Retinal pigment epithelial cell (primary cell): ENCODE measurements at regions not wholly inside any gene's neighbourhood (a gene's known extent, or its start where the extent isn't known, plus 50 kb on each side); places are given as distances from the start of the nearest gene placed in this dataset.

Experiments used
- DNase-seq: peaks from one replicate; pipeline ENCODE4 v3.0.0-alpha.2; 2010; ENCODE audit warnings: low read depth
- H3K4me3 ChIP-seq: 2 replicates; pipeline ENCODE4 v1.5.1; 2011; ENCODE audit warnings: mild to moderate bottlenecking, low read length, control low read depth, moderate library complexity
- CTCF ChIP-seq: conservative IDR thresholded peaks from 2 replicates; pipeline ENCODE4 v1.5.1; 2011; ENCODE audit warnings: low read depth, low read length, control low read depth, inconsistent platforms

DNA sequence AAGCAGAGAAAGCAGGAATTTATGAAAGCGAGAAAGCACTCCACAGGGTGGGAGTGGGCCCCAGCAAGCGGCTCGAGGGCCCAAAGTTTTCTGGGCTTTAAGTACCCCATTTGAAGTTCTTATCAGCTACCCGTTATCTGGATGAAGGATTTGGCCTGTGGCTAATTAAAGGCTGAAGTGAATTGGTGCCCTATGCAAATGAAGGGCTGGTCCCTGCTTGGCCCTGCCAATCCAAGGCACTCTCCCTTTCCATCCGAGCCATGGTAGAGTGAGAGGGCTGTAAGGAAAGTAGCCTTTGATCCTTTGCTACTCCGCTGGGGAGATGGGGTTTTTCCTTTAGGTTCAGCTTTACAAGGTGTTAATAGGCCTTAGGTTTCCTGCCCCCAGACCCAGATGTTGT lies 469.3 kb upstream of the CFAP20DC start:
- DNase-seq, result no peak
- no peak overlapping the region for H3K4me3 ChIP-seq
- TF ChIP-seq CTCF, result no peak

- no peak for DNase-seq
- TF ChIP-seq CTCF, result no peak
- no peak overlapping the region for H3K4me3 ChIP-seq
Observed at GRCh38 chr3:59518283-59519055, 468.6 kb upstream of the CFAP20DC start.

DNA sequence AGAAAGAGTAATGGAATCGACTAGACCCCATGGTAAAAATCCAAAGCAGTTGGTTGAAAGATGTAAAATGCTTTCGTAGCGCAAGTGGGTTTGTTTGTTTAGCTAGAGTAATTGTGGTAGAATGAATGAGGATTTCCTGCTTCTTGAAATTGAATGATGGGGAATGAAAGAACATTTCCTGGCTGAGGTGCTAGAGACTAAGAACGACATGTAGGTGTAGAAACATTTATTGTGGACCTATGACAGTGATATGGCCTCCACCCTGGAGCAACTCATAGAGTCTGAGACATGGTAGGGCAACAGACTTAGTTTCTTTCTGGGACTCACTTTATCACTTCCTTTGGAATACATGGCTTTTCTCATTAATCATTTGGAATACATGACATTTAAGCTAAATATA lies 467.6 kb upstream of the CFAP20DC start:
- no peak overlapping the region for H3K4me3 ChIP-seq
- DNase-seq, result no peak
- TF ChIP-seq CTCF, result no peak

DNA sequence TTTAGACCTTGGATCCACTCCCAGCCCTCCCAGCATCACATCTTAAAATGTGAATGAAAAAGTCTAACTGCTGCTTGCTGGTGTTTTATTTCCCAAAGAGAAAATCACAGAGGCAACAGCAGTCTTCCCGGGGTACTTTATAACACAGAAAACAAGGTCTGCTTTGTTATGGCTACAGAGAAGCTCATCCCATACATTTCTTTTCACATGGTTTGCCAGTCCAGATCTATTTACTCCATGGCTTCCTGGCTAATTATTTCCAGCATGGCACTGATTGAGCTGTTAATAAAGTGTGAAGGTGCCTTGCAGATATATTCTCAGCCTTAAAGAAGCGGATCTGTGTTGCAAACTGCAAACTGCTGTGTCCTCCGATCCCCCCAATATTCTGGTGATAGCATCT lies 466.1 kb upstream of the CFAP20DC start:
- H3K4me3 ChIP-seq, result no peak overlapping the region
- DNase-seq, result no peak
- no peak for TF ChIP-seq CTCF

DNA sequence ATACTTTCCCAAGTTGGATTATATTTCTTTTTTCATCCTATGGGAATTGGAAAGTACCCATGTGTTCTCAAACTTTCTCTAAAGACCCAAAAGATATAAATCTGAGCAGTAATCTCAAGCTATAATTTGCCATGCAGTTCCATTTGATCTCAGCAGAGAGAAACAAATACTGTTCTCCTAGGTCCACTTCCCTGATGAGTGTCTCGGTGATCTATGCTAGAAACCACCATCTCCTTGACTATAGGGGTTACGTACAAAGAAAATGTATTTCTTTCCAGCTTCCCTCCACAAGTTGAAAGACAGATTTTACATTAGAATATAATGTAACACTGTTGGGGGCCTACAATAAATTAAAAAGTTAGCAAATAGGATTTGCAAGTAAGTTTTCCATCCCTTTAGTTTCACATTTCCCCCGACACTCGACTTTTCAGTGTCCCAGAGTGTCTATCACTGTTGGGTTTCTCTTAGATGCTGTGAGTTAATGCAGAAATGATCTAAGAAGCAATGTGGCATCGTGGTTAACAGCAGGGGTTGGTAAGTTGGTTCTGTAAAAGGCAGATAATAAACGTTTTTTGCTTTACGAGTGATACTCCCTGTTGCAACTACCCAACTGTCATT lies 465.1 kb upstream of the CFAP20DC start:
- no peak for DNase-seq
- no peak for TF ChIP-seq CTCF
- H3K4me3 ChIP-seq, result no peak overlapping the region

- no peak for TF ChIP-seq CTCF
- DNase-seq, result no peak
- H3K4me3 ChIP-seq, result no peak overlapping the region
Observed at GRCh38 chr3:59513570-59513969, 463.7 kb upstream of the CFAP20DC start.

- no peak for TF ChIP-seq CTCF
Observed at GRCh38 chr3:59512066-59512465, 462.2 kb upstream of the CFAP20DC start.

More at GRCh38 chr3:59512066-59512465, 462.2 kb upstream of the CFAP20DC start:
- no peak for DNase-seq
- no peak overlapping the region for H3K4me3 ChIP-seq
